T1000 (cell line): ENCODE measurements at regions not wholly inside any gene's neighbourhood (a gene's known extent, or its start where the extent isn't known, plus 50 kb on each side); places are given as distances from the start of the nearest gene placed in this dataset.

Source experiments
- DNase-seq: peaks from one replicate; lab custom pipeline; 2025; ENCODE audit warnings: mixed read lengths; lab: John Stamatoyannopoulos, UW

GRCh38 chr9:129270205-129270604, 92.1 kb upstream of the IER5L start:
- no peak for DNase-seq

- DNase-seq, result no peak
These were observed 89.1 kb upstream of the IER5L start for GRCh38 chr9:129267141-129267540.

GRCh38 chr9:129266536-129266935, 88.5 kb upstream of the IER5L start:
- DNase-seq, result no peak

- no peak for DNase-seq
These were observed 86.3 kb upstream of the IER5L start for GRCh38 chr9:129264388-129264787.

- DNase-seq, result no peak
These were observed 85.8 kb upstream of the IER5L start for GRCh38 chr9:129263836-129264235.

GRCh38 chr9:129262261-129262660, 84.2 kb upstream of the IER5L start:
- no peak for DNase-seq

GRCh38 chr9:129259375-129259774, 81.3 kb upstream of the IER5L start:
- DNase-seq, result no peak

- no peak for DNase-seq
These were observed 80.8 kb upstream of the IER5L start for GRCh38 chr9:129258823-129259301.

- peak; percentile 77 for DNase-seq
These were observed 80.2 kb upstream of the IER5L start for GRCh38 chr9:129258124-129258822.

- DNase-seq, result no peak
These were observed 79.1 kb upstream of the IER5L start for GRCh38 chr9:129256959-129257713.

GRCh38 chr9:129254566-129255287, 76.7 kb upstream of the IER5L start:
- DNase-seq, result no peak

GRCh38 chr9:129253803-129254381, 75.8 kb upstream of the IER5L start:
- no peak for DNase-seq

GRCh38 chr9:129252937-129253802, 75.1 kb upstream of the IER5L start:
- DNase-seq, result no peak

- no peak for DNase-seq
These were observed 72.7 kb upstream of the IER5L start for GRCh38 chr9:129250786-129251185.

GRCh38 chr9:129247285-129248153, 69.5 kb upstream of the IER5L start:
- no peak for DNase-seq

GRCh38 chr9:129245276-129245675, 67.2 kb upstream of the IER5L start:
- no peak for DNase-seq

- no peak for DNase-seq
These were observed 65.0 kb upstream of the IER5L start for GRCh38 chr9:129242971-129243561.

GRCh38 chr9:129242191-129242941, 64.3 kb upstream of the IER5L start:
- DNase-seq, result no peak

- DNase-seq, result no peak
These were observed 63.7 kb upstream of the IER5L start for GRCh38 chr9:129241725-129242124.
